ENCODE measurements at regions not wholly inside any gene's neighbourhood (a gene's known extent, or its start where the extent isn't known, plus 50 kb on each side); places are given as distances from the start of the nearest gene placed in this dataset.

DNA sequence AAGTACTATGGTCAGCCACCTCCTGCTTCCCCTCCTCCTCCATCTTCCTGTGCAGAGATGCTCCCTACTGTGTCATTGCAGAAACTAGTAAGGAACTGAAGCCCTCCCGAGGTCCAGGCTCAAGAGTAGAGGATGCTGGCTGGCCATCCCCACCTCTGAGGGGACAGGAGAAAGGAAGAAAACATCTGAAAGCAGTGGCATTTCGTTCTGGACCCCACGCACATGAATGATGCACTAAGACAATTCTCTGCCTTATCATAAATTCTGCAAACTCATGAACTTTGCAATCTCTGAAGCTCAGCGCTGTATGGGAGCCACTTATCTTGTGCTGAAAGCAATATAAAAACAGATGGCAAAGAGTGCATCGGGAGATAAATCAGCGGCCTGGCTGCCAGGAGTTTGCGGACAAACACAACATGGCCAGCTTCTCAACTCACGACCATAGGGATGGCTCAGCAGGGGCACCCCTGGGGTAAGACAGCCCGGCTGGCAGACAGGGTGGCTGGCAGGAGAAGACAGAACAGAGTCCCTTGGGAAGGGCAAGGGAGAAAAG, 306.4 kb downstream of the NXPE2 start:
- Histone ChIP-seq H3K4me3 (ENCODE audit: low read depth in 2 of 2, low read length in 1 of 2) (no peak overlapping the region), H2AFZ (ENCODE audit: low read depth) (no peak overlapping the region), H3F3A (replicated peaks; ENCODE audit: insufficient read depth) (no peaks in the 10 kb centered on the region), H3K79me2 (ENCODE audit: insufficient read depth) (no peaks in the 10 kb centered on the region), H3K9me2 (no peaks in the 10 kb centered on the region), H3K4me2 (no peak overlapping the region), H3K27me3 (ENCODE audit: insufficient read depth) (no peaks in the 10 kb centered on the region), H3K4me1 (ENCODE audit: control insufficient read depth in 1 of 2, insufficient read depth in 2 of 2, low read depth in 1 of 2, low read length in 1 of 2) (peaks cover 0 to 21% of the 10 kb centered on the region in 2 experiments; a peak in 1 of 4 replicates), H4K20me1 (ENCODE audit: insufficient read depth) (no peaks in the 10 kb centered on the region), H3K27ac (ENCODE audit: low read depth in 2 of 2, low read length in 1 of 2) (peak overlapping the region in 1 of 2 experiments; percentile 81; a peak in 2 of 4 replicates), H3K9ac (no peak overlapping the region), H3K9me3 (no peaks in the 10 kb centered on the region), H3K36me3 (replicated peaks in 1 of 2; ENCODE audit: control insufficient read depth in 1 of 2, insufficient read depth in 2 of 2, low read length in 1 of 2) (no peaks in the 10 kb centered on the region)
- peak; percentile 76 for DNase-seq
- 11% methylated on average over 9 of the region's 9 CpGs for WGBS (ENCODE audit: low lambda C conversion rate)
- CTCF ChIA-PET = interaction anchor here (1.1 kb wide), 1 partner anchor 220 kb away, joined by 4 read pairs; no protein-coding TSS in a partner anchor
- POLR2A ChIA-PET = no interaction called here
- TF ChIP-seq EP300 (IDR thresholded peaks at IDR 0.05; ENCODE audit: borderline replicate concordance in 1 of 2, low read depth in 1 of 2, low read length in 1 of 2) (peak in 1 of 2 experiments; percentile 81; a peak in 2 of 4 replicates), FOXJ3 (CRISPR knock-in tag; IDR thresholded peaks at IDR 0.05) (peak; percentile 94), ELF1 (IDR thresholded peaks at IDR 0.05) (no peak), MEF2A (IDR thresholded peaks at IDR 0.05; ENCODE audit: borderline replicate concordance, low read depth) (no peak), NRF1 (IDR thresholded peaks at IDR 0.05; ENCODE audit: low read depth, low read length) (no peak), YY1 (IDR thresholded peaks at IDR 0.05; ENCODE audit: low read depth) (no peak), EZH2phosphoT487 (IDR thresholded peaks at IDR 0.05; ENCODE audit: borderline replicate concordance, low read depth) (no peak), CHD2 (IDR thresholded peaks at IDR 0.05; ENCODE audit: low read length, partially characterized antibody) (peak; percentile 38), GABPA (IDR thresholded peaks at IDR 0.05; ENCODE audit: low read depth) (no peak), FOXM1 (IDR thresholded peaks at IDR 0.05; ENCODE audit: low read depth) (no peak), GATA2 (CRISPR knock-in tag; IDR thresholded peaks at IDR 0.05) (peak; percentile 96), POLR2AphosphoS5 (IDR thresholded peaks at IDR 0.05; ENCODE audit: low read depth, low read length) (no peak), SIN3A (IDR thresholded peaks at IDR 0.05; ENCODE audit: borderline replicate concordance, low read depth, low read length) (no peak), RCOR1 (IDR thresholded peaks at IDR 0.05; ENCODE audit: low read length) (peak; percentile 85; the same call in 1 of the 2 replicates), MXI1 (IDR thresholded peaks at IDR 0.05; ENCODE audit: low read depth, low read length) (peak; percentile 36; the same call in 1 of the 2 replicates), NFIC (IDR thresholded peaks at IDR 0.05; ENCODE audit: borderline replicate concordance) (no peak), TEAD4 (IDR thresholded peaks at IDR 0.05; ENCODE audit: borderline replicate concordance, insufficient read depth) (no peak), FOSL2 (IDR thresholded peaks at IDR 0.05; ENCODE audit: borderline replicate concordance, low read depth) (no peak), JUND (IDR thresholded peaks at IDR 0.05) (no peak), RAD21 (IDR thresholded peaks at IDR 0.05; ENCODE audit: low read length) (peak; percentile 33), RXRA (IDR thresholded peaks at IDR 0.05; ENCODE audit: borderline replicate concordance, low read depth) (no peak)
- TF ChIP-seq, protein P1, sequence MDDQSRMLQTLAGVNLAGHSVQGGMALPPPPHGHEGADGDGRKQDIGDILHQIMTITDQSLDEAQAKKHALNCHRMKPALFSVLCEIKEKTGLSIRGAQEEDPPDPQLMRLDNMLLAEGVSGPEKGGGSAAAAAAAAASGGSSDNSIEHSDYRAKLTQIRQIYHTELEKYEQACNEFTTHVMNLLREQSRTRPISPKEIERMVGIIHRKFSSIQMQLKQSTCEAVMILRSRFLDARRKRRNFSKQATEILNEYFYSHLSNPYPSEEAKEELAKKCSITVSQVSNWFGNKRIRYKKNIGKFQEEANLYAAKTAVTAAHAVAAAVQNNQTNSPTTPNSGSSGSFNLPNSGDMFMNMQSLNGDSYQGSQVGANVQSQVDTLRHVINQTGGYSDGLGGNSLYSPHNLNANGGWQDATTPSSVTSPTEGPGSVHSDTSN (IDR thresholded peaks at IDR 0.05) = no peak
- TF ChIP-seq, protein P2, sequence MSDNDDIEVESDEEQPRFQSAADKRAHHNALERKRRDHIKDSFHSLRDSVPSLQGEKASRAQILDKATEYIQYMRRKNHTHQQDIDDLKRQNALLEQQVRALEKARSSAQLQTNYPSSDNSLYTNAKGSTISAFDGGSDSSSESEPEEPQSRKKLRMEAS (IDR thresholded peaks at IDR 0.05; ENCODE audit: low read depth) = no peak
- TF ChIP-seq, protein P3, sequence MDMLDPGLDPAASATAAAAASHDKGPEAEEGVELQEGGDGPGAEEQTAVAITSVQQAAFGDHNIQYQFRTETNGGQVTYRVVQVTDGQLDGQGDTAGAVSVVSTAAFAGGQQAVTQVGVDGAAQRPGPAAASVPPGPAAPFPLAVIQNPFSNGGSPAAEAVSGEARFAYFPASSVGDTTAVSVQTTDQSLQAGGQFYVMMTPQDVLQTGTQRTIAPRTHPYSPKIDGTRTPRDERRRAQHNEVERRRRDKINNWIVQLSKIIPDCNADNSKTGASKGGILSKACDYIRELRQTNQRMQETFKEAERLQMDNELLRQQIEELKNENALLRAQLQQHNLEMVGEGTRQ (IDR thresholded peaks at IDR 0.05; ENCODE audit: borderline replicate concordance, low read depth, low read length) = no peak
- TF ChIP-seq, protein P4, sequence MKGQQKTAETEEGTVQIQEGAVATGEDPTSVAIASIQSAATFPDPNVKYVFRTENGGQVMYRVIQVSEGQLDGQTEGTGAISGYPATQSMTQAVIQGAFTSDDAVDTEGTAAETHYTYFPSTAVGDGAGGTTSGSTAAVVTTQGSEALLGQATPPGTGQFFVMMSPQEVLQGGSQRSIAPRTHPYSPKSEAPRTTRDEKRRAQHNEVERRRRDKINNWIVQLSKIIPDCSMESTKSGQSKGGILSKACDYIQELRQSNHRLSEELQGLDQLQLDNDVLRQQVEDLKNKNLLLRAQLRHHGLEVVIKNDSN (IDR thresholded peaks at IDR 0.05; ENCODE audit: borderline replicate concordance, low read depth) = no peak
- TF ChIP-seq, protein P5, sequence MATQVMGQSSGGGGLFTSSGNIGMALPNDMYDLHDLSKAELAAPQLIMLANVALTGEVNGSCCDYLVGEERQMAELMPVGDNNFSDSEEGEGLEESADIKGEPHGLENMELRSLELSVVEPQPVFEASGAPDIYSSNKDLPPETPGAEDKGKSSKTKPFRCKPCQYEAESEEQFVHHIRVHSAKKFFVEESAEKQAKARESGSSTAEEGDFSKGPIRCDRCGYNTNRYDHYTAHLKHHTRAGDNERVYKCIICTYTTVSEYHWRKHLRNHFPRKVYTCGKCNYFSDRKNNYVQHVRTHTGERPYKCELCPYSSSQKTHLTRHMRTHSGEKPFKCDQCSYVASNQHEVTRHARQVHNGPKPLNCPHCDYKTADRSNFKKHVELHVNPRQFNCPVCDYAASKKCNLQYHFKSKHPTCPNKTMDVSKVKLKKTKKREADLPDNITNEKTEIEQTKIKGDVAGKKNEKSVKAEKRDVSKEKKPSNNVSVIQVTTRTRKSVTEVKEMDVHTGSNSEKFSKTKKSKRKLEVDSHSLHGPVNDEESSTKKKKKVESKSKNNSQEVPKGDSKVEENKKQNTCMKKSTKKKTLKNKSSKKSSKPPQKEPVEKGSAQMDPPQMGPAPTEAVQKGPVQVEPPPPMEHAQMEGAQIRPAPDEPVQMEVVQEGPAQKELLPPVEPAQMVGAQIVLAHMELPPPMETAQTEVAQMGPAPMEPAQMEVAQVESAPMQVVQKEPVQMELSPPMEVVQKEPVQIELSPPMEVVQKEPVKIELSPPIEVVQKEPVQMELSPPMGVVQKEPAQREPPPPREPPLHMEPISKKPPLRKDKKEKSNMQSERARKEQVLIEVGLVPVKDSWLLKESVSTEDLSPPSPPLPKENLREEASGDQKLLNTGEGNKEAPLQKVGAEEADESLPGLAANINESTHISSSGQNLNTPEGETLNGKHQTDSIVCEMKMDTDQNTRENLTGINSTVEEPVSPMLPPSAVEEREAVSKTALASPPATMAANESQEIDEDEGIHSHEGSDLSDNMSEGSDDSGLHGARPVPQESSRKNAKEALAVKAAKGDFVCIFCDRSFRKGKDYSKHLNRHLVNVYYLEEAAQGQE (IDR thresholded peaks at IDR 0.05; ENCODE audit: low read depth, low read length) = no peak
- TF ChIP-seq, protein P6, sequence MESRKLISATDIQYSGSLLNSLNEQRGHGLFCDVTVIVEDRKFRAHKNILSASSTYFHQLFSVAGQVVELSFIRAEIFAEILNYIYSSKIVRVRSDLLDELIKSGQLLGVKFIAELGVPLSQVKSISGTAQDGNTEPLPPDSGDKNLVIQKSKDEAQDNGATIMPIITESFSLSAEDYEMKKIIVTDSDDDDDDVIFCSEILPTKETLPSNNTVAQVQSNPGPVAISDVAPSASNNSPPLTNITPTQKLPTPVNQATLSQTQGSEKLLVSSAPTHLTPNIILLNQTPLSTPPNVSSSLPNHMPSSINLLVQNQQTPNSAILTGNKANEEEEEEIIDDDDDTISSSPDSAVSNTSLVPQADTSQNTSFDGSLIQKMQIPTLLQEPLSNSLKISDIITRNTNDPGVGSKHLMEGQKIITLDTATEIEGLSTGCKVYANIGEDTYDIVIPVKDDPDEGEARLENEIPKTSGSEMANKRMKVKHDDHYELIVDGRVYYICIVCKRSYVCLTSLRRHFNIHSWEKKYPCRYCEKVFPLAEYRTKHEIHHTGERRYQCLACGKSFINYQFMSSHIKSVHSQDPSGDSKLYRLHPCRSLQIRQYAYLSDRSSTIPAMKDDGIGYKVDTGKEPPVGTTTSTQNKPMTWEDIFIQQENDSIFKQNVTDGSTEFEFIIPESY (IDR thresholded peaks at IDR 0.05; ENCODE audit: borderline replicate concordance, low read depth) = no peak
